ENCODE measurements at regions not wholly inside any gene's neighbourhood (a gene's known extent, or its start where the extent isn't known, plus 50 kb on each side); places are given as distances from the start of the nearest gene placed in this dataset.

DNA sequence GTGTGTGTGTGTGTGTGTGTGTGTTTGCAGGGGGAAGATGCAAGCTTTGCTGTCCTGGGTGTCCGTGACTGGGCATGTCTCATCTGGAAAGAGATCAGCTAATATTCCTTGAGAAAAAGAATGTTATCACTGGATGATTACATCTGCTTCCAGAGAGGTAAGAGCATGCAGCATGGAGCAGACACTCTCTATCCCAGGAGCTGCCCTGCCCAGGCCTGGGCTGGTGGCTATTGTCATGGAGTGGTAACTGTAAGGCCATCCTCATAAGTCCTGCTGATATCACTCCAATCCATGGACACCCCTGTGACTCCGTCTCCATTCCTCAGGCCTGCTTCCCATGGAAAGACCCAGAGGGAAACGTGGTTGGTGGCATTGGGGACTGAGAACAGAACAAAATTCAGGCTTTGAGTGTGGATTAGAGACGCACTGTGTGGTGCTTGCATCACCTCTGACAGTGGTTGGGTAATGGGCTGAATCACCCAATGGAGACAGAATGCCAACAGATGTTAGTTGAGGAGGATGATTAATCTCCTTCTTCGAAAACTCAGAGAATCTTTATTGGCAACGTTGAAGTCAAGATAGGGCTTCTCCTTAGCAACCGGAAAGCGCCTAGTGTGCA is 52.0 kb upstream of the KCNIP1 start:
- TF ChIP-seq POLR2A (IDR thresholded peaks at IDR 0.05; ENCODE audit: low read depth) = no peak
- TF ChIP-seq, protein P1, sequence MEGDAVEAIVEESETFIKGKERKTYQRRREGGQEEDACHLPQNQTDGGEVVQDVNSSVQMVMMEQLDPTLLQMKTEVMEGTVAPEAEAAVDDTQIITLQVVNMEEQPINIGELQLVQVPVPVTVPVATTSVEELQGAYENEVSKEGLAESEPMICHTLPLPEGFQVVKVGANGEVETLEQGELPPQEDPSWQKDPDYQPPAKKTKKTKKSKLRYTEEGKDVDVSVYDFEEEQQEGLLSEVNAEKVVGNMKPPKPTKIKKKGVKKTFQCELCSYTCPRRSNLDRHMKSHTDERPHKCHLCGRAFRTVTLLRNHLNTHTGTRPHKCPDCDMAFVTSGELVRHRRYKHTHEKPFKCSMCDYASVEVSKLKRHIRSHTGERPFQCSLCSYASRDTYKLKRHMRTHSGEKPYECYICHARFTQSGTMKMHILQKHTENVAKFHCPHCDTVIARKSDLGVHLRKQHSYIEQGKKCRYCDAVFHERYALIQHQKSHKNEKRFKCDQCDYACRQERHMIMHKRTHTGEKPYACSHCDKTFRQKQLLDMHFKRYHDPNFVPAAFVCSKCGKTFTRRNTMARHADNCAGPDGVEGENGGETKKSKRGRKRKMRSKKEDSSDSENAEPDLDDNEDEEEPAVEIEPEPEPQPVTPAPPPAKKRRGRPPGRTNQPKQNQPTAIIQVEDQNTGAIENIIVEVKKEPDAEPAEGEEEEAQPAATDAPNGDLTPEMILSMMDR (IDR thresholded peaks at IDR 0.05) = no peak
